Erythroblast (primary cell): ENCODE measurements at regions not wholly inside any gene's neighbourhood (a gene's known extent, or its start where the extent isn't known, plus 50 kb on each side); places are given as distances from the start of the nearest gene placed in this dataset.

ENCODE experiments used
- GATA1 ChIP-seq: IDR thresholded peaks from 2 replicates; pipeline ENCODE4 v1.6.1; 2011; ENCODE audit warnings: low read depth, mild to moderate bottlenecking, control low read depth, low read length, moderate library complexity
- POLR2A ChIP-seq: IDR thresholded peaks from 2 replicates; pipeline ENCODE4 v1.6.1; 2011; ENCODE audit warnings: mild to moderate bottlenecking, low read length

DNA sequence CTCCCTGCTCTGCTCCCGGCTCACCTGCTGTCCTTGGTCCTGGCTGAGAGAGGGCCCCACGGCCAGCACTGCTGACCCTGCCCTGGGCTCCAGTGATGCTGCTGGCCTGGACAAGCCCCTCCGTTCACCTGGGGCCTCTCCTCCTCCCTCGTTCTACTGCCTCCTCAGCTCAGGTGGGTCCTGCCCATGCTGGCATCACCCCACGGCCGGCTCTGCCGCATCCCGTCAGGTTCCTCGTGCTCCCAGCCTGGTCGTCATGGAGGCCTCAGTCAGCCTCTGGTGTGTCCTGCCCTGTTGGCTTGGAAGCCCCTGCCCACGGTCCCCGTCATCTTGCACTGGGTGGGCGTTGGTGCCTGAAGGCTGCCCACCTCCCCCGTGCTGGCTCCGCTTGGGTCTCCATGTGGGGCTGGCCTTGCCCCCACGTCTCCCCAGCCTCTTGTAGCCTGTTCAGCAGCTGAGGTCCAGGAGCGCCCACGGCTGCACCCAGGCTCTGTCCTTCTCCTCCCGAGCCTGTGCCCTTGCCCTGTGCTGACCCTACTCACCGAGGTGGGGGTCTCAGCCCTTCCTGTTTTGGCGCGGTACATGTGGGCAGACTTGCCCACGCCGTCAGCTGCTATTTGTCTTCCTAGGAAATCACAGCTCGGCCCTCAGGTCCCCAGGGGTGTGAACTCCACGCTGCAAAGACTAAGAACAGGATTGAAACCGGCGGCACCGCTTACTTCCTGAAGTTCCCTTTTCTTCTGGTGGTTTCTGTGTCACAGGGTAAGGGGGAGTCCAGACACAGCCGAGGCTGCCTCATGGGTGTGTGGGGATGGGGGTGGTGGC is 121.6 kb downstream of the TMEM121 start:
- no peak for TF ChIP-seq POLR2A
- TF ChIP-seq GATA1, result no peak
